ENCODE measurements at regions not wholly inside any gene's neighbourhood (a gene's known extent, or its start where the extent isn't known, plus 50 kb on each side); places are given as distances from the start of the nearest gene placed in this dataset.
A peak's percentile ranks its signal among the peaks of the same experiment; 100 is the strongest.
"Not testable (repeated sequence)": the region's sequence is repeated elsewhere in the genome, so short reads cannot be mapped to it uniquely, and the experiment has no call there.

GRCh38 chr2:101613056-101613704 lies 84.3 kb upstream of the MAP4K4 start:
- DNase-seq (peak in 1 of 2 donors; percentile 33), ATAC-seq (no peak)
- intact Hi-C loops (cut with DNase I, micrococcal nuclease), result no loop called here

GRCh38 chr2:101612019-101612418 lies 85.5 kb upstream of the MAP4K4 start:
- no peak for DNase-seq
- ATAC-seq, result no peak
- intact Hi-C loops (cut with DNase I, micrococcal nuclease), result no loop called here

- ATAC-seq, result no peak
- intact Hi-C loops (cut with DNase I, micrococcal nuclease), result no loop called here
- DNase-seq, result no peak
Measured at GRCh38 chr2:101610750-101611315, 86.7 kb upstream of the MAP4K4 start.

- no peak for DNase-seq
- ATAC-seq, result no peak
- intact Hi-C loops (cut with DNase I, micrococcal nuclease), result no loop called here
Measured at GRCh38 chr2:101609433-101609832, 88.1 kb upstream of the MAP4K4 start.

GRCh38 chr2:101608408-101609310 lies 88.8 kb upstream of the MAP4K4 start:
- DNase-seq, result no peak
- ATAC-seq, result no peak
- intact Hi-C loops (cut with DNase I, micrococcal nuclease), result no loop called here

GRCh38 chr2:101597347-101597944 lies 100.1 kb upstream of the MAP4K4 start:
- DNase-seq, result no peak
- no peak for ATAC-seq
- intact Hi-C loops (cut with DNase I, micrococcal nuclease), result no loop called here

- no peak for DNase-seq
- intact Hi-C loops (cut with DNase I, micrococcal nuclease), result no loop called here
- no peak for ATAC-seq
Measured at GRCh38 chr2:101596333-101596732, 101.2 kb upstream of the MAP4K4 start.

- intact Hi-C loops (cut with DNase I, micrococcal nuclease), result no loop called here
- ATAC-seq (no peak), DNase-seq (no peak)
Measured at GRCh38 chr2:101587251-101587650, 110.3 kb upstream of the MAP4K4 start.

GRCh38 chr2:101583861-101584260 lies 108.9 kb upstream of the RFX8 start:
- no peak for DNase-seq
- ATAC-seq, result no peak
- intact Hi-C loops (cut with DNase I, micrococcal nuclease), result no loop called here

- no peak for ATAC-seq
- DNase-seq, result no peak
- intact Hi-C loops (cut with DNase I, micrococcal nuclease), result no loop called here
Measured at GRCh38 chr2:101581675-101582299, 106.9 kb upstream of the RFX8 start.

GRCh38 chr2:101580528-101580927 lies 105.6 kb upstream of the RFX8 start:
- intact Hi-C loops (cut with DNase I, micrococcal nuclease), result no loop called here
- no peak for ATAC-seq
- DNase-seq, result no peak

GRCh38 chr2:101578671-101579070 lies 103.8 kb upstream of the RFX8 start:
- ATAC-seq (no peak), DNase-seq (no peak)
- intact Hi-C loops (cut with DNase I, micrococcal nuclease), result no loop called here

GRCh38 chr2:101578135-101578534 lies 103.2 kb upstream of the RFX8 start:
- ATAC-seq; DNase-seq; intact Hi-C loops (cut with DNase I, micrococcal nuclease): not testable (repeated sequence)

- ATAC-seq (no peak), DNase-seq (no peak)
- intact Hi-C loops (cut with DNase I, micrococcal nuclease), result no loop called here
Measured at GRCh38 chr2:101577173-101577572, 102.3 kb upstream of the RFX8 start.

- DNase-seq, result no peak
- ATAC-seq, result no peak
Measured at GRCh38 chr2:101574622-101575021, 99.7 kb upstream of the RFX8 start.

GRCh38 chr2:101571951-101572350 lies 97.0 kb upstream of the RFX8 start:
- ATAC-seq, result no peak
- intact Hi-C loops (cut with DNase I, micrococcal nuclease), result no loop called here
- DNase-seq, result no peak

More at GRCh38 chr2:101574622-101575021, 99.7 kb upstream of the RFX8 start:
- intact Hi-C loops (cut with DNase I, micrococcal nuclease), result no loop called here

GRCh38 chr2:101569886-101570520 lies 95.1 kb upstream of the RFX8 start:
- intact Hi-C loops (cut with DNase I, micrococcal nuclease), result no loop called here
- DNase-seq (no peak), ATAC-seq (no peak)

- intact Hi-C loops (cut with DNase I, micrococcal nuclease), result no loop called here
- ATAC-seq (no peak), DNase-seq (no peak)
Measured at GRCh38 chr2:101568969-101569368, 94.1 kb upstream of the RFX8 start.

All from left colon (tissue), 2 donors.